ENCODE measurements at regions not wholly inside any gene's neighbourhood (a gene's known extent, or its start where the extent isn't known, plus 50 kb on each side); places are given as distances from the start of the nearest gene placed in this dataset.

DNA sequence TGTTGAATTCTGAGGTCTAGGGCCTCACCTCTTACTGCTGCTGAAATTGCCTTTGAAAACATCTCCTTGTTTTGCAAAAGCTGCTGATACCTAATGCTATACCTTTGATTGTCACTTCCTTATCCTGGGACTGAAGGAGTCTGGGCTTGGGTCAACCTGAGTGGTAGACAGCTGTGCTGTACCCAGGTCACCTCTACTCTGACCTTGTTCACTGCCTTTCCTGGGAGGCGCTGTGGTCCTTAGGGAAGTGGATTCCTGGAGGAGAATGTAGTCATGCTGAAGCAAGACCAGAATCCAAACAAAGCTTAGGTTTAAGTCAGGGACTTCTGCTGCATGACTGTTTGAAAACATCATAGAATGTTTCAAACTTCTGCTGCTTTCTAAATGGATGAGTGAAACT lies 191.4 kb downstream of the SNAPC1 start:
- Mint-ChIP-seq H3K36me3 (no peaks in the 10 kb centered on the region), H3K4me1 (no peaks in the 10 kb centered on the region), H3K4me3 (no peak overlapping the region), H3K9me3 (peaks cover 0 to 4% (median 3%) of the 10 kb centered on the region in 7 donors), H3K27me3 (peaks cover 4% of the 10 kb centered on the region), H3K27ac (no peak overlapping the region)
- Histone ChIP-seq H3K4me1 (ENCODE audit: control insufficient read depth, insufficient read depth, low read length, poor library complexity, severe bottlenecking) (no peaks in the 10 kb centered on the region), H3K27me3 (ENCODE audit: control insufficient read depth, insufficient read depth, low read length) (peaks cover 4% of the 10 kb centered on the region), H3K27ac (ENCODE audit: insufficient read depth, low read length, poor library complexity, severe bottlenecking) (no peak overlapping the region), H3K36me3 (ENCODE audit: control insufficient read depth, insufficient read depth, low read length) (no peaks in the 10 kb centered on the region), H3K4me3 (ENCODE audit: low read depth, low read length) (no peak overlapping the region), H3K9me3 (ENCODE audit: control insufficient read depth in 2 of 2, low read length in 2 of 2) (peaks cover 0 to 5% of the 10 kb centered on the region in 2 experiments)
- DNase-seq: no peak
- no peak for ATAC-seq (ENCODE audit: low read depth in 2 of 2)

- H3K27me3 ChIP-seq (ENCODE audit: control insufficient read depth, insufficient read depth, low read length): peaks cover 4% of the 10 kb centered on the region
- no peaks in the 10 kb centered on the region for H3K4me1 ChIP-seq (ENCODE audit: control insufficient read depth, insufficient read depth, low read length, poor library complexity, severe bottlenecking)
- H3K27ac Mint-ChIP-seq: no peak overlapping the region
- peaks cover 0 to 6% (median 4%) of the 10 kb centered on the region in 7 donors for H3K9me3 Mint-ChIP-seq
- no peak overlapping the region for H3K4me3 ChIP-seq (ENCODE audit: low read depth, low read length)
- H3K36me3 ChIP-seq (ENCODE audit: control insufficient read depth, insufficient read depth, low read length): no peaks in the 10 kb centered on the region
- no peak for DNase-seq
- no peak overlapping the region for H3K27ac ChIP-seq (ENCODE audit: insufficient read depth, low read length, poor library complexity, severe bottlenecking)
- H3K27me3 Mint-ChIP-seq: peaks cover 4% of the 10 kb centered on the region
- H3K4me3 Mint-ChIP-seq: no peak overlapping the region
- ATAC-seq (ENCODE audit: low read depth in 2 of 2): no peak
- H3K9me3 ChIP-seq (ENCODE audit: control insufficient read depth in 2 of 2, low read length in 2 of 2): peaks cover 0 to 6% of the 10 kb centered on the region in 2 experiments
- H3K36me3 Mint-ChIP-seq: no peaks in the 10 kb centered on the region
- no peaks in the 10 kb centered on the region for H3K4me1 Mint-ChIP-seq
Measured at GRCh38 chr14:61954306-61954705, 192.1 kb downstream of the SNAPC1 start.

GRCh38 chr14:61956517-61956916 lies 194.3 kb downstream of the SNAPC1 start:
- ATAC-seq (ENCODE audit: low read depth in 2 of 2) (no peak), DNase-seq (no peak)
- Mint-ChIP-seq H3K4me3 (no peak overlapping the region), H3K27ac (no peak overlapping the region), H3K27me3 (peaks cover 4% of the 10 kb centered on the region), H3K9me3 (peaks cover 0 to 8% (median 4%) of the 10 kb centered on the region in 7 donors), H3K4me1 (no peaks in the 10 kb centered on the region), H3K36me3 (no peaks in the 10 kb centered on the region)
- H3K27ac ChIP-seq (ENCODE audit: insufficient read depth, low read length, poor library complexity, severe bottlenecking): no peak overlapping the region
- H3K27me3 ChIP-seq (ENCODE audit: control insufficient read depth, insufficient read depth, low read length): peaks cover 2% of the 10 kb centered on the region
- H3K4me3 ChIP-seq (ENCODE audit: low read depth, low read length): no peak overlapping the region
- no peaks in the 10 kb centered on the region for H3K4me1 ChIP-seq (ENCODE audit: control insufficient read depth, insufficient read depth, low read length, poor library complexity, severe bottlenecking)
- H3K9me3 ChIP-seq (ENCODE audit: control insufficient read depth in 2 of 2, low read length in 2 of 2): peaks cover 0 to 6% of the 10 kb centered on the region in 2 experiments
- H3K36me3 ChIP-seq (ENCODE audit: control insufficient read depth, insufficient read depth, low read length): no peaks in the 10 kb centered on the region

DNA sequence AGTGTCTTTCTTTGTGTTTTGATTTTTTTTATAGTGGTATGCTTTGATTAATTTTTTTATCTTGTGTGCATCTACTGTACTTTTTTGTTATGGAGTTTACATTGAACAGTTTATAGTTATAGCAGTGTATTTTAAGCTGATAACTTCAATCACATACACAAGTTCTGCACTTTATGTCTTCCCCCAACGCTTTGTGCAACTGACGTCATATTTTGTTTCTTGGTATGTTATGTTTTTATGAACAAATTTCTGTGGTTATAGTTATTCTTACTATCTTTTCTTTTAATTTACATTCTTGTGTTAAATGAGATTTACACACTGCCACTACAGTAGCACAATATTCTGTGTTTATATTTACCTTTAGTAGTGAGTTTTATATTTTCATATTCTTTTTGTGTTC lies 197.1 kb downstream of the SNAPC1 start:
- no peak for DNase-seq
- Histone ChIP-seq H3K9me3 (ENCODE audit: control insufficient read depth in 2 of 2, low read length in 2 of 2) (peaks cover 0 to 6% of the 10 kb centered on the region in 2 experiments), H3K36me3 (ENCODE audit: control insufficient read depth, insufficient read depth, low read length) (no peaks in the 10 kb centered on the region), H3K4me1 (ENCODE audit: control insufficient read depth, insufficient read depth, low read length, poor library complexity, severe bottlenecking) (no peaks in the 10 kb centered on the region), H3K27me3 (ENCODE audit: control insufficient read depth, insufficient read depth, low read length) (peaks cover 4% of the 10 kb centered on the region), H3K27ac (ENCODE audit: insufficient read depth, low read length, poor library complexity, severe bottlenecking) (no peak overlapping the region), H3K4me3 (ENCODE audit: low read depth, low read length) (no peak overlapping the region)
- Mint-ChIP-seq H3K27me3 (peaks cover under 1% of the 10 kb centered on the region), H3K27ac (no peak overlapping the region), H3K9me3 (peaks cover 0 to 11% (median 4%) of the 10 kb centered on the region in 7 donors), H3K4me3 (no peak overlapping the region), H3K36me3 (no peaks in the 10 kb centered on the region), H3K4me1 (no peaks in the 10 kb centered on the region)
- no peak for ATAC-seq (ENCODE audit: low read depth in 2 of 2)

- Mint-ChIP-seq H3K9me3 (peaks cover 0 to 11% (median 3%) of the 10 kb centered on the region in 7 donors), H3K27ac (no peak overlapping the region), H3K4me1 (no peaks in the 10 kb centered on the region), H3K36me3 (no peaks in the 10 kb centered on the region), H3K27me3 (peaks cover 8% of the 10 kb centered on the region), H3K4me3 (no peak overlapping the region)
- no peak for DNase-seq
- H3K4me3 ChIP-seq (ENCODE audit: low read depth, low read length): no peak overlapping the region
- H3K27ac ChIP-seq (ENCODE audit: insufficient read depth, low read length, poor library complexity, severe bottlenecking): no peak overlapping the region
- no peak for ATAC-seq (ENCODE audit: low read depth in 2 of 2)
- H3K9me3 ChIP-seq (ENCODE audit: control insufficient read depth in 2 of 2, low read length in 2 of 2): peaks cover 0 to 4% of the 10 kb centered on the region in 2 experiments
- no peaks in the 10 kb centered on the region for H3K36me3 ChIP-seq (ENCODE audit: control insufficient read depth, insufficient read depth, low read length)
- H3K4me1 ChIP-seq (ENCODE audit: control insufficient read depth, insufficient read depth, low read length, poor library complexity, severe bottlenecking): no peaks in the 10 kb centered on the region
- H3K27me3 ChIP-seq (ENCODE audit: control insufficient read depth, insufficient read depth, low read length): peaks cover 4% of the 10 kb centered on the region
Measured at GRCh38 chr14:61961369-61961768, 199.1 kb downstream of the SNAPC1 start.

DNA sequence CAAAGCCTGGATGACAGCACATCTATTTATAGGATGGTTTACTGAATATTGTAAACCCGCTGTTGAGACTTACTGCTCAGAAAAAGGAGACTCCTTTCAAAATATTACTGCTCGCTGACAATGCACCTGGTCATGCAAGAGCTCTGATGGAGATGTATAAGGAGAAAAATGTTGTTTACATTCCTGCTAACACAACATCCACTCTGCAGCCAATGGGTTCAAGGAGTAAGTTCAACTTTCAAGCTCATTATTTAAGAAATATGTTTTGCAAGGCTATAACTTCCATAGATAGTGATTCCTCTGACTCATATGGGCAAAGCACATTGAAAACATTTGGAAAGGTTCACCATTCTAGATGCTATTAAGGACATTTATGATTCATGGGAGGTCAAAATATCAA lies 201.7 kb downstream of the SNAPC1 start:
- H3K4me1 ChIP-seq (ENCODE audit: control insufficient read depth, insufficient read depth, low read length, poor library complexity, severe bottlenecking): no peaks in the 10 kb centered on the region
- no peak for DNase-seq
- no peak overlapping the region for H3K4me3 ChIP-seq (ENCODE audit: low read depth, low read length)
- no peaks in the 10 kb centered on the region for H3K36me3 ChIP-seq (ENCODE audit: control insufficient read depth, insufficient read depth, low read length)
- peaks cover 0 to 11% (median under 1%) of the 10 kb centered on the region in 7 donors for H3K9me3 Mint-ChIP-seq
- no peak overlapping the region for H3K27ac Mint-ChIP-seq
- ATAC-seq (ENCODE audit: low read depth in 2 of 2): no peak
- H3K27me3 ChIP-seq (ENCODE audit: control insufficient read depth, insufficient read depth, low read length): peaks cover 5% of the 10 kb centered on the region
- no peak overlapping the region for H3K4me3 Mint-ChIP-seq
- peaks cover 17% of the 10 kb centered on the region for H3K27me3 Mint-ChIP-seq
- H3K27ac ChIP-seq (ENCODE audit: insufficient read depth, low read length, poor library complexity, severe bottlenecking): no peak overlapping the region
- H3K4me1 Mint-ChIP-seq: no peaks in the 10 kb centered on the region
- no peaks in the 10 kb centered on the region for H3K9me3 ChIP-seq (ENCODE audit: control insufficient read depth in 2 of 2, low read length in 2 of 2)
- no peaks in the 10 kb centered on the region for H3K36me3 Mint-ChIP-seq

GRCh38 chr14:61965030-61965745 lies 203.0 kb downstream of the SNAPC1 start:
- H3K27me3 ChIP-seq (ENCODE audit: control insufficient read depth, insufficient read depth, low read length): peaks cover 5% of the 10 kb centered on the region
- H3K4me1 Mint-ChIP-seq: peaks cover 0 to 4% (median 0%) of the 10 kb centered on the region in 4 donors

DNA sequence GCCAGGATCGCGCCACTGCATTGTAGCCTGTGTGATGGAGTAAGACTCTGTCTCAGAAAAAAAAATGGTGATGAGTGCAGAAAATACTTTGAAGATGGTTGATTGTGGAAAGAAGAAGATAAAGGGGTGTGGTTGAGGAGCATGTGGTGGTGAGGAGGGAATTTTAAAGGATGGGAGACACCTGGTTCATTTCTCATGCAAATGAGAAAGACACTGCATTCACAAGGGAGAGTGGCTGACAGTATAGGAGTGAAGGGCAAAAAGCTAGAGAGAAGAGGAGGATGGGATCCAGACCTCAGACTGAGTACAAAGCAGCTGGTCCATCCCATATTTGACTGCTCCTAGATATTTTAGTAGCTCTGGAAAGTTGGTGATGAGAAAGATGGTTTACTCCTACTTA lies 206.0 kb downstream of the SNAPC1 start:
- no peaks in the 10 kb centered on the region for H3K36me3 Mint-ChIP-seq

More at GRCh38 chr14:61965030-61965745, 203.0 kb downstream of the SNAPC1 start:
- peaks cover 0 to 14% (median 0%) of the 10 kb centered on the region in 7 donors for H3K9me3 Mint-ChIP-seq
- Histone ChIP-seq H3K36me3 (ENCODE audit: control insufficient read depth, insufficient read depth, low read length) (no peaks in the 10 kb centered on the region), H3K27ac (ENCODE audit: insufficient read depth, low read length, poor library complexity, severe bottlenecking) (no peak overlapping the region), H3K4me1 (ENCODE audit: control insufficient read depth, insufficient read depth, low read length, poor library complexity, severe bottlenecking) (no peaks in the 10 kb centered on the region), H3K4me3 (ENCODE audit: low read depth, low read length) (no peak overlapping the region), H3K9me3 (ENCODE audit: control insufficient read depth in 2 of 2, low read length in 2 of 2) (no peaks in the 10 kb centered on the region)
- DNase-seq (no peak), ATAC-seq (ENCODE audit: low read depth in 2 of 2) (no peak)
- peak overlapping the region in 1 of 4 donors; percentile 89 for H3K4me3 Mint-ChIP-seq
- no peak overlapping the region for H3K27ac Mint-ChIP-seq
- peaks cover 17% of the 10 kb centered on the region for H3K27me3 Mint-ChIP-seq
- H3K36me3 Mint-ChIP-seq: no peaks in the 10 kb centered on the region

More for the DNA sequence above, 206.0 kb downstream of the SNAPC1 start:
- H3K4me3 ChIP-seq (ENCODE audit: low read depth, low read length): no peak overlapping the region
- peaks cover 0 to 13% (median 0%) of the 10 kb centered on the region in 7 donors for H3K9me3 Mint-ChIP-seq
- no peak for ATAC-seq (ENCODE audit: low read depth in 2 of 2)
- H3K27me3 Mint-ChIP-seq: peaks cover 21% of the 10 kb centered on the region
- no peaks in the 10 kb centered on the region for H3K4me1 ChIP-seq (ENCODE audit: control insufficient read depth, insufficient read depth, low read length, poor library complexity, severe bottlenecking)
- H3K4me3 Mint-ChIP-seq: no peak overlapping the region
- H3K27ac ChIP-seq (ENCODE audit: insufficient read depth, low read length, poor library complexity, severe bottlenecking): no peak overlapping the region
- DNase-seq: no peak
- no peaks in the 10 kb centered on the region for H3K9me3 ChIP-seq (ENCODE audit: control insufficient read depth in 2 of 2, low read length in 2 of 2)
- H3K36me3 ChIP-seq (ENCODE audit: control insufficient read depth, insufficient read depth, low read length): no peaks in the 10 kb centered on the region
- H3K4me1 Mint-ChIP-seq: peaks cover 0 to 4% (median 0%) of the 10 kb centered on the region in 4 donors
- H3K27ac Mint-ChIP-seq: no peak overlapping the region
- H3K27me3 ChIP-seq (ENCODE audit: control insufficient read depth, insufficient read depth, low read length): peaks cover 3% of the 10 kb centered on the region

Measured in CD4-positive, CD25-positive, alpha-beta regulatory T cell (primary cell).